VCaP (cell line): ENCODE measurements at regions not wholly inside any gene's neighbourhood (a gene's known extent, or its start where the extent isn't known, plus 50 kb on each side); places are given as distances from the start of the nearest gene placed in this dataset.

Source experiments
- H3K27ac ChIP-seq: fragments of 450-650 bp; 2 replicates; pipeline ENCODE4 v1.5.1; 2017
- TF ChIP-seq, protein P1 (sequence below): fragments of 450-650 bp; conservative IDR thresholded peaks from 2 replicates; pipeline ENCODE4 v1.5.1; 2017; ENCODE audit warnings: mild to moderate bottlenecking, moderate library complexity

DNA sequence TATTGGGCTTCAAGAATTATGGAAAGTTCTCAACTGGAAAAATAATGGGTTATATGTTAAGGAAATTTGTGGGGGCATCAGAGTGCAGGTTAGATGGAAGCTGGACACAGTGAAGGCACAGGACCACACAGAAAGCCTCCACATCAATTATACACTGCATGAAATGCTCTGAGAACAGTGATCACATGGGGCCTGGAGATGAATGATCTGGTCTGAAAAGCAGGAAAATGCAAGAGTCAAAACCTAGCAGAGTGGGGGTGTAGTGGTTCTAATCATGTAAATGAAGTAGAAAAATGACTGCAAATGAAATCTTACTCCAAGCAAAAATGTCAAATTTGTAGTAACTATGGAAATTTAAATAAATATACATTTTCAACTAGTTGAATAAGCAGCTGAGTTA is 123.6 kb downstream of the TUSC7 start:
- TF ChIP-seq, protein P1, sequence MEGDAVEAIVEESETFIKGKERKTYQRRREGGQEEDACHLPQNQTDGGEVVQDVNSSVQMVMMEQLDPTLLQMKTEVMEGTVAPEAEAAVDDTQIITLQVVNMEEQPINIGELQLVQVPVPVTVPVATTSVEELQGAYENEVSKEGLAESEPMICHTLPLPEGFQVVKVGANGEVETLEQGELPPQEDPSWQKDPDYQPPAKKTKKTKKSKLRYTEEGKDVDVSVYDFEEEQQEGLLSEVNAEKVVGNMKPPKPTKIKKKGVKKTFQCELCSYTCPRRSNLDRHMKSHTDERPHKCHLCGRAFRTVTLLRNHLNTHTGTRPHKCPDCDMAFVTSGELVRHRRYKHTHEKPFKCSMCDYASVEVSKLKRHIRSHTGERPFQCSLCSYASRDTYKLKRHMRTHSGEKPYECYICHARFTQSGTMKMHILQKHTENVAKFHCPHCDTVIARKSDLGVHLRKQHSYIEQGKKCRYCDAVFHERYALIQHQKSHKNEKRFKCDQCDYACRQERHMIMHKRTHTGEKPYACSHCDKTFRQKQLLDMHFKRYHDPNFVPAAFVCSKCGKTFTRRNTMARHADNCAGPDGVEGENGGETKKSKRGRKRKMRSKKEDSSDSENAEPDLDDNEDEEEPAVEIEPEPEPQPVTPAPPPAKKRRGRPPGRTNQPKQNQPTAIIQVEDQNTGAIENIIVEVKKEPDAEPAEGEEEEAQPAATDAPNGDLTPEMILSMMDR = no peak
- H3K27ac ChIP-seq = no peak overlapping the region

DNA sequence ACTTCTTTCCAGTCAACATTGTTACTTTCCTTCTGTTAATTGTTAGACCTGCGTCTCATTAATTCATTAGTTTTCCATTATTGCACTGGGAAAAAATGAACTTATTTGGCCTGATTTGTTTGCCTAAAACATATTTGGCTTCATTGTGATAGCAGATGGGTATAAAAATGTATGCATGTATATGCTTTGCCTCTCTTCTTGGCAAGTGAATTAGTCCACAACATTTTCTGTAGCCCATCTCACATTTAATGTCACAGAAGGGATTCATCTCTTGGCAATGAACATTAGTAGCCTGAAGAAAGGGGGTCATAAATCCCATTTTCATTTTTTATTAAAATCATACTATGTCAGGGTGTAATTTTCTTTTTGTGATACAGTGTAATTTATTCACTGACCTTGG is 125.2 kb downstream of the TUSC7 start:
- TF ChIP-seq, protein P1 = no peak
- no peak overlapping the region for H3K27ac ChIP-seq

DNA sequence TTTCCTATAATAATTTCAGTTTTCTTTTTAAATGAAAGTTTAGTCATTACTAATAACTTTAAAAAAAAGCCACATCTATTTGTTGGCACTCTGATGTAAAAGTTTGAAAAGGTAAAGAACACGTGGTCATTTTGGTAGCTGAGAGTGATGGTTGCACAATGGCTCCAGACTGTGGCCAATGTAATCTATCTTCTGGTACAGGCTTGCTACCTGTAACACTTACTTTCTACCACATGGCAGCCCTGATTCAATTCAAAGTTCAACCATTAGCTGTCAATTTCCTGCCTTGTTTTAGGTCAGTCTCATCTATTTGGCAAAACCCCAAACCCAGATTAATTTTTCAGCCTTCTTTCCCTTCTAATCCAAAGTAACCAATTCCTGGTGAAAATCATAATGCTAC is 126.1 kb downstream of the TUSC7 start:
- no peak overlapping the region for H3K27ac ChIP-seq
- TF ChIP-seq, protein P1 = no peak

DNA sequence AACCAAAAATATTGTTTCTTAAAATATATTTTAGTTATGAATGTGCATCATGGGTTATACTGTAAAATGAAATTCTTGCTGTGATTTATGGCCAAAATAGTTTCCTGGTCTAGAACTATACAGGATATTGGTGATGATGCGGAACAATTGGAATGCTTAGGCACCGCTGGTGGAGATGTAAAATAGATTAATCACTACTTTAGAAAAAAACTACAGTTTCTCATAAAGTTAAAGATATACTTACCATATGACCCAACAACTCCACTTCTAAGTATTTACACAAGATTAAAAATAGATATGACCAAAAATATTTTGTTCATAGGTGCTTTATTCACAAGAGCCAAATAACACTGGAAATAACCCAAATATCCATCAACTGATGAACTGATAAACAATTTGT is 126.7 kb downstream of the TUSC7 start:
- H3K27ac ChIP-seq = no peak overlapping the region
- TF ChIP-seq, protein P1 = no peak

DNA sequence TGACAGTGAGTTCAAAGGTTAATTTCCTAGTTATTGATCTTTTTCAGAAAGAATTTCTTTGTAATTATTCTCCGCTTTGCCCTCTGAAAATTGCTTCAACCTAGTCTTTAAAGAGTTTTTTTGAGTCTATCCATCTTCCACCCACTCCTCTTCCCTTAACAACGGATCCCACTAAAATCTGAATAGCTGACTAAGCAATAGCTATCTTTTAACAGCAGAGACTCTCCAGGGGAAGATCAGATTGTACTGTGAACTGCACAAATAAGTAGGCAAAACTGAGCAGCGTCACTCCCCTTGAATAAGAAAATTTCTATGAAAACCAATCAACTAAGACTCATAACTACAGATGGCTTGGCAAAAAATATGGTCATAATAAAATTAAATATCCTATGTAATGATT is 127.9 kb downstream of the TUSC7 start:
- TF ChIP-seq, protein P1 = no peak
- H3K27ac ChIP-seq = no peak overlapping the region

DNA sequence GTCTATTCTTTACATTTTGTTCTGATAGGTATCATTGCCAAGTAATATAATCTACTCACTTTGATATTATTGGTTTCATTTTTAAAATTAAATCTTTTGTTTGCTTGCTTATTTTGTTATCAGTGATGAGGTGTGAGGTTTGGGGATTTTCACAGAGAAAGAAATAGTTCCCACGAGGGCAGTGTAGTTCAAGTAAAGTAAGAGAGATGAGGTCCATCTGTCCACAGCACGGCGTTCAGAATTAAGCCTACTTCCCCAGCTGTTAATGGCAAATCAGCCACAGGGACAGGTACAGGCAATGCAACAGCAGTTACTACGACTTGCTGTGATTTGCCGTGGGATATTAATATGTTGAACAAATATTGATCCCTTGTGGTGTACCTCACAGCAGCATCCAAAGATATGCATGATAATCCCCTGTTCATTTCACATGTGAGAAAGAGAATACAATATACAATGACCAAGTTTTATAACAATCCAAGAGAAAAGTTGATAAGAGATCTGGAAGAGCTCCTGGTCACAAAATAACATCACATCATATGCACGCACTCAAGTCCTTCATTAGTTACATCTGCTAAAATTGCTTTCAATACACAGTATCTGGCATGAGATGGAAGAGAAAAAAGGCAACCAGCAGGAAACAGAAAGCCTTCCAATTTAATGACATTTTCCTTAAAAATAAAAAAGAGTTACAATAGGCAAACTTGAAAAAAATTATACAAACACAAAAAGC is 131.6 kb downstream of the TUSC7 start:
- TF ChIP-seq, protein P1 = no peak
- no peak overlapping the region for H3K27ac ChIP-seq

DNA sequence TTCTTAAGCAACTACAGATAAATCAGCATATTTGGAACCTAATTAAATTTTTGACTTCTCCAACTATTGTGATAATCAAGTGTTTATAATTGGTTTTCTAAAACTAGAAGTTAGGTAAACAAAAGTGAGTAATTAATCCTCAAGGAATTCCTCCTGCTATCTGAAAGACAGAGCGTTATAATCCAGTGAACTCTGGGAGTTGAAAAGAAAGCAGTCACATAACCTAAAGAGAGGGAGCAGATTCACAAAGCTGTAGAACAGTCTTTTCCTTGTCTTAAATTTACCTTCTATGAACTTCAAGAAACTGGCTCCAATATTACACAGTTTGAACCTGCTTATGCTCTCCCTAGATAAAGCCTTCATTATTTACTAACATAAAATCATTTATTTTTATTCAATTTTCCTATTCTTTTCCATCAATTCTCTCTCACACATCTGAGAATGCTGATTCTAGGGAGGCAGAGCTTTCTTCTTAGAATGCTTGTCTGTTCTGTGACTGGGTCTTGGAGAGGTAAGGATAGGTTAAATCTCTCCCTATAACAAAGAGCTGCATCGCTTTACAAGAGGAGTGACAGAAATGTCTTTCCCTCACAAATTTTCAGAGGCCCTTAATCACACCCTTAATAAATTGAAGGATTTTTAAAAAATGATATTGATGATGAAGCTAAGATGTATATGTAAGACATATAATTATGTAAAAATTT is 132.8 kb downstream of the TUSC7 start:
- no peak overlapping the region for H3K27ac ChIP-seq
- TF ChIP-seq, protein P1 = no peak
